ENCODE measurements at regions not wholly inside any gene's neighbourhood (a gene's known extent, or its start where the extent isn't known, plus 50 kb on each side); places are given as distances from the start of the nearest gene placed in this dataset.

GRCh38 chr6:71031912-71032311 is 75.1 kb upstream of the B3GAT2 start:
- TF ChIP-seq CTCF (IDR thresholded peaks at IDR 0.05; ENCODE audit: insufficient read depth, low read depth, low read length, missing control alignments): no peak
- H3K4me3 ChIP-seq (ENCODE audit: low read depth, low read length): no peak overlapping the region
- no peak for DNase-seq (ENCODE audit: low read depth)

- TF ChIP-seq CTCF (IDR thresholded peaks at IDR 0.05; ENCODE audit: insufficient read depth, low read depth, low read length, missing control alignments): no peak
- H3K4me3 ChIP-seq (ENCODE audit: low read depth, low read length): no peak overlapping the region
- no peak for DNase-seq (ENCODE audit: low read depth)
Observed at GRCh38 chr6:71033171-71033570, 76.3 kb upstream of the B3GAT2 start.

GRCh38 chr6:71033890-71034289 is 77.0 kb upstream of the B3GAT2 start:
- no peak overlapping the region for H3K4me3 ChIP-seq (ENCODE audit: low read depth, low read length)
- no peak for DNase-seq (ENCODE audit: low read depth)
- no peak for TF ChIP-seq CTCF (IDR thresholded peaks at IDR 0.05; ENCODE audit: insufficient read depth, low read depth, low read length, missing control alignments)

GRCh38 chr6:71034563-71035345 is 77.9 kb upstream of the B3GAT2 start:
- H3K4me3 ChIP-seq (ENCODE audit: low read depth, low read length): no peak overlapping the region
- no peak for TF ChIP-seq CTCF (IDR thresholded peaks at IDR 0.05; ENCODE audit: insufficient read depth, low read depth, low read length, missing control alignments)
- DNase-seq (ENCODE audit: low read depth): no peak

- no peak for TF ChIP-seq CTCF (IDR thresholded peaks at IDR 0.05; ENCODE audit: insufficient read depth, low read depth, low read length, missing control alignments)
- no peak for DNase-seq (ENCODE audit: low read depth)
Observed at GRCh38 chr6:71035871-71036270, 79.0 kb upstream of the B3GAT2 start.

GRCh38 chr6:71038711-71039344 is 82.0 kb upstream of the B3GAT2 start:
- no peak for TF ChIP-seq CTCF (IDR thresholded peaks at IDR 0.05; ENCODE audit: insufficient read depth, low read depth, low read length, missing control alignments)
- DNase-seq (ENCODE audit: low read depth): no peak
- H3K4me3 ChIP-seq (ENCODE audit: low read depth, low read length): no peak overlapping the region

More at GRCh38 chr6:71035871-71036270, 79.0 kb upstream of the B3GAT2 start:
- no peak overlapping the region for H3K4me3 ChIP-seq (ENCODE audit: low read depth, low read length)

Data from GM12865 (cell line).